ENCODE measurements at regions not wholly inside any gene's neighbourhood (a gene's known extent, or its start where the extent isn't known, plus 50 kb on each side); places are given as distances from the start of the nearest gene placed in this dataset.
"Not testable (repeated sequence)": the region's sequence is repeated elsewhere in the genome, so short reads cannot be mapped to it uniquely, and the experiment has no call there.

GRCh38 chr20:6692566-6693173, 74.8 kb upstream of the BMP2 start:
- DNase-seq, result peak; percentile 72 to 87

GRCh38 chr20:6691516-6691915, 76.0 kb upstream of the BMP2 start:
- no peak for DNase-seq

GRCh38 chr20:6689339-6689973, 78.0 kb upstream of the BMP2 start:
- DNase-seq, result no peak

GRCh38 chr20:6686171-6686570, 81.3 kb upstream of the BMP2 start:
- DNase-seq, result no peak

- DNase-seq, result no peak
Measured at GRCh38 chr20:6685626-6686025, 81.9 kb upstream of the BMP2 start.

GRCh38 chr20:6685181-6685582, 82.3 kb upstream of the BMP2 start:
- DNase-seq, result no peak

GRCh38 chr20:6683021-6683977, 84.2 kb upstream of the BMP2 start:
- DNase-seq, result no peak

- DNase-seq, result no peak
Measured at GRCh38 chr20:6680854-6681253, 86.6 kb upstream of the BMP2 start.

GRCh38 chr20:6680441-6680840, 87.0 kb upstream of the BMP2 start:
- DNase-seq, result no peak

- DNase-seq, result no peak
Measured at GRCh38 chr20:6679086-6679485, 88.4 kb upstream of the BMP2 start.

- DNase-seq, result no peak
Measured at GRCh38 chr20:6678101-6678500, 89.4 kb upstream of the BMP2 start.

- DNase-seq, result no peak
Measured at GRCh38 chr20:6674831-6675230, 92.7 kb upstream of the BMP2 start.

GRCh38 chr20:6673071-6673470, 94.4 kb upstream of the BMP2 start:
- DNase-seq, result no peak

GRCh38 chr20:6671829-6672228, 95.7 kb upstream of the BMP2 start:
- no peak for DNase-seq

- DNase-seq, result no peak
Measured at GRCh38 chr20:6668546-6668945, 98.9 kb upstream of the BMP2 start.

- no peak for DNase-seq
Measured at GRCh38 chr20:6665621-6666355, 101.7 kb upstream of the BMP2 start.

- no peak for DNase-seq
Measured at GRCh38 chr20:6665161-6665560, 102.3 kb upstream of the BMP2 start.

GRCh38 chr20:6664574-6664973, 102.9 kb upstream of the BMP2 start:
- DNase-seq, result no peak

GRCh38 chr20:6663751-6664388, 103.6 kb upstream of the BMP2 start:
- no peak for DNase-seq

- DNase-seq, result no peak
Measured at GRCh38 chr20:6663104-6663503, 104.4 kb upstream of the BMP2 start.

- no peak for DNase-seq
Measured at GRCh38 chr20:6662309-6662708, 105.2 kb upstream of the BMP2 start.

GRCh38 chr20:6660441-6660840, 107.0 kb upstream of the BMP2 start:
- no peak for DNase-seq

- not testable (repeated sequence) for DNase-seq
Measured at GRCh38 chr20:6658909-6659308, 108.6 kb upstream of the BMP2 start.

All from SHP77 (cell line).